Anterior cingulate cortex (tissue), 58 donors: ENCODE measurements at regions not wholly inside any gene's neighbourhood (a gene's known extent, or its start where the extent isn't known, plus 50 kb on each side); places are given as distances from the start of the nearest gene placed in this dataset.
A peak's percentile ranks its signal among the peaks of the same experiment; 100 is the strongest.
"Not testable (repeated sequence)": the region's sequence is repeated elsewhere in the genome, so short reads cannot be mapped to it uniquely, and the experiment has no call there.

Experiments
- DNase-seq, 58 donors: peaks; one replicate each; lab custom pipeline; 2025; lab: John Stamatoyannopoulos, UW

- no peak for DNase-seq
Observed at GRCh38 chr11:13214276-13214675, 63.3 kb upstream of the BMAL1 start.

- no peak for DNase-seq
Observed at GRCh38 chr11:13215149-13215548, 62.4 kb upstream of the BMAL1 start.

GRCh38 chr11:13216019-13216710, 61.4 kb upstream of the BMAL1 start:
- DNase-seq = peak in 1 of 58 donors; percentile 10

GRCh38 chr11:13216711-13217075, 60.9 kb upstream of the BMAL1 start:
- DNase-seq = no peak

- not testable (repeated sequence) for DNase-seq
Observed at GRCh38 chr11:13218685-13219084, 58.9 kb upstream of the BMAL1 start.

- no peak for DNase-seq
Observed at GRCh38 chr11:13220148-13220547, 57.4 kb upstream of the BMAL1 start.

- no peak for DNase-seq
Observed at GRCh38 chr11:13221722-13222121, 55.9 kb upstream of the BMAL1 start.

GRCh38 chr11:13222285-13222684, 55.3 kb upstream of the BMAL1 start:
- DNase-seq = no peak

GRCh38 chr11:13223112-13223511, 54.5 kb upstream of the BMAL1 start:
- DNase-seq = no peak

GRCh38 chr11:13224324-13224723, 53.3 kb upstream of the BMAL1 start:
- DNase-seq = no peak

- DNase-seq = no peak
Observed at GRCh38 chr11:13225038-13226001, 52.3 kb upstream of the BMAL1 start.

GRCh38 chr11:13227676-13228255, 49.8 kb upstream of the BMAL1 start:
- DNase-seq = no peak
